IPS DF 6.9 (cell line): ENCODE measurements at regions not wholly inside any gene's neighbourhood (a gene's known extent, or its start where the extent isn't known, plus 50 kb on each side); places are given as distances from the start of the nearest gene placed in this dataset.

Experiments used
- DNase-seq: peaks from one replicate; pipeline ENCODE4 v3.0.0-alpha.2; 2013; ENCODE audit warnings: low read depth, low spot score
- H3K27ac ChIP-seq: one replicate; pipeline ENCODE4 v1.5.1; 2013; ENCODE audit warnings: low read length, control low read depth
- H3K27me3 ChIP-seq: 2 replicates; pipeline ENCODE4 v1.6.1; 2013; ENCODE audit warnings: mild to moderate bottlenecking, low read length; ENCODE audit not compliant: control insufficient read depth, insufficient read depth
- H3K36me3 ChIP-seq: 2 replicates; pipeline ENCODE4 v1.6.1; 2013; ENCODE audit warnings: low read length; ENCODE audit not compliant: control insufficient read depth, insufficient read depth
- H3K4me1 ChIP-seq: 2 replicates; pipeline ENCODE4 v1.6.1; 2013; ENCODE audit warnings: low read length; ENCODE audit not compliant: control insufficient read depth, insufficient read depth
- H3K4me3 ChIP-seq: 2 replicates; pipeline ENCODE4 v1.5.1; 2013; ENCODE audit warnings: mild to moderate bottlenecking, low read length
- H3K9me3 ChIP-seq: 2 replicates; pipeline ENCODE4 v1.6.1; 2013; ENCODE audit warnings: low read length, inconsistent platforms; ENCODE audit not compliant: control insufficient read depth, insufficient read depth
- WGBS: extraction: QIAGEN DNeasy Blood & Tissue Kit; methylation state at CpG from one replicate; pipeline ENCODE4 v1.1.7; 2013; ENCODE audit warnings: mixed read lengths, missing lambda C conversion rate; ENCODE audit not compliant: insufficient read length, insufficient coverage; 5-methylcytosine and 5-hydroxymethylcytosine counted together

DNA sequence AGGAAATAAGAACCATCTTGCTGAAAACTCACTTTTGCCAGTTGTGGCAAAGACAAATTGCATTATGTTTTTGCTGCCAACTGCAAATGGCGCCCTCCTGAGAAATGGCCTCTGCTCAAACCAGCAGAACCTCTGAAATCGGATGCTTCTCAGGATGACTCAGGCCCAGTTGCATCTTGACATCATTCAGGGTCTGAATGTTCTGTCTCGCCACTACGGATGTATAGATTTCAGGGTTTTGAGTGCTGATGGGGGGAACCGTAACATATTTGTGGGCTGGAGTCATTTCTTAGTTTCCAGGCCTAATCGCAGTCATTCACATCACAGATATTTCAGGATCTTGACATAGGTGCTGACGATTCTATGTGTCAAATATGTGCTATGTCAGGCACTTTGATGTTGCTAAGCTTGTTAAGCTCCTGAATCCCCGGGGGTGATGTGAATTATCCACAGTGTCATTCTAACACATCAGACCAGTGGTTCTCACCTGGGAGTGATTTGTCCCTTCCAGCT, 207.1 kb downstream of the NFATC2 start:
- Histone ChIP-seq H3K27me3 (no peaks in the 10 kb centered on the region), H3K9me3 (no peaks in the 10 kb centered on the region), H3K4me1 (no peaks in the 10 kb centered on the region), H3K27ac (no peak overlapping the region), H3K36me3 (no peaks in the 10 kb centered on the region), H3K4me3 (no peak overlapping the region)
- WGBS, result no CpG with 5 or more reads among the region's 8 CpGs
- DNase-seq, result no peak

DNA sequence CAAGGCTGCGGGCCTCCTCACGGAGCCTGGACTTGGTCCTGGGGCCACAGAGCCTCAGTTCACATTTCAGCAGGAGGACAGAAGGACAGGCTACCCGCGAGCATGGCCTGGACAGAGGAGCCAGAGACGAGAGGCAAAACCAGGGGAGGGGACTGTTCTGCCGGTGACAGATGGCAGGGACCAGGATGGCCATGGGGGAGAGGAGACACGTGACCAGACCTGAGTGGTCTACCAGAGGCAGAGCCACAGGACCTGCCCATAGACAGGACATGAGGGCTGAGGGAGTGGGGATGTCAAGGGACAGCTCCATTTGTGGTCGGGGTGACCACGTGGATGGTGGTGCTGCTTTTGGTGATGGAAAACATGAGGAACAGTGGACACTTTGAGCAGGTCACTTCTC, 207.9 kb downstream of the NFATC2 start:
- no CpG with 5 or more reads among the region's 9 CpGs for WGBS
- Histone ChIP-seq H3K36me3 (no peaks in the 10 kb centered on the region), H3K27me3 (no peaks in the 10 kb centered on the region), H3K4me1 (no peaks in the 10 kb centered on the region), H3K27ac (no peak overlapping the region), H3K4me3 (no peak overlapping the region), H3K9me3 (no peaks in the 10 kb centered on the region)
- DNase-seq, result no peak

DNA sequence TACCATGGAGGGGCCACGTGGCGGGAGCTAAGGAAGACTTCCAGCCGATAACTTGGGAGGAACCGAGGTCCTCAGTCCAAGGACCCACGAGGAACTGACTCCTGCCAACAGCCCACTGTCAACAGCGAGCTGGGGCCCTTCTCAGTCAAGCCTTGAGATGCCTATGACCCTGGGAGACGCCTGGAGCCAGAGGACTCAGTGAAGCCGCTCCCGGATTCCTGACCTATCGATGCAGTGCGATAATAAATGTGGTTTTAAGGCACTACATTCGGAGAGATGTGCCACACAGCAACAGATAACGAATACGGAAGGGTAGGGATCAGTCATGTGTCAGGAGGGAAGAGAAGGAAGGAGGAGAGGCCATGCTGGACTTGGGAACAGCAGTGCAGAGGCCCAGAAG, 208.5 kb downstream of the NFATC2 start:
- H3K9me3 ChIP-seq, result no peaks in the 10 kb centered on the region
- H3K27me3 ChIP-seq, result no peaks in the 10 kb centered on the region
- no peak for DNase-seq
- no peaks in the 10 kb centered on the region for H3K4me1 ChIP-seq
- H3K27ac ChIP-seq, result no peak overlapping the region
- H3K36me3 ChIP-seq, result no peaks in the 10 kb centered on the region
- no CpG with 5 or more reads among the region's 14 CpGs for WGBS
- H3K4me3 ChIP-seq, result no peak overlapping the region

DNA sequence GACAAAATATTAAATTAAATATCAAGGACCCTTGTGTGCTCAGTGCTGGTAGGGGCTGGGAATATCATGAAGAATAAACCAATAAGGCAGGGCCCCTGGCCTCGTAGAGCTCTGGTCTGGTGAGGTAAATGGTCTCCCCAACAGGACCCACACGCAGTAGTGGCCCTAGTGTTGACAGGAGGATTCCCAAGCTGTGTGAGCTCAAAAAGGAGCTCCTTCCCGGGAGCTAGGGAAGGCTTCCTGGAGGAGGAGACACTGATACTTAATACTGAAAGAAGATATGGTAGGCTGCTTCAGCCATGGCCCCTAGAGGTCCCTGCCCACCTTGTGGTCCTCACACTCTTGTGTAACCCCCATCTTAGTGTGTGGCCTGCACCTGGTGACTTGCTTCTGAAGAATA, 209.1 kb downstream of the NFATC2 start:
- no peaks in the 10 kb centered on the region for H3K36me3 ChIP-seq
- no peaks in the 10 kb centered on the region for H3K9me3 ChIP-seq
- no peak for DNase-seq
- no CpG with 5 or more reads among the region's 3 CpGs for WGBS
- H3K27ac ChIP-seq, result no peak overlapping the region
- H3K27me3 ChIP-seq, result no peaks in the 10 kb centered on the region
- no peaks in the 10 kb centered on the region for H3K4me1 ChIP-seq
- no peak overlapping the region for H3K4me3 ChIP-seq

DNA sequence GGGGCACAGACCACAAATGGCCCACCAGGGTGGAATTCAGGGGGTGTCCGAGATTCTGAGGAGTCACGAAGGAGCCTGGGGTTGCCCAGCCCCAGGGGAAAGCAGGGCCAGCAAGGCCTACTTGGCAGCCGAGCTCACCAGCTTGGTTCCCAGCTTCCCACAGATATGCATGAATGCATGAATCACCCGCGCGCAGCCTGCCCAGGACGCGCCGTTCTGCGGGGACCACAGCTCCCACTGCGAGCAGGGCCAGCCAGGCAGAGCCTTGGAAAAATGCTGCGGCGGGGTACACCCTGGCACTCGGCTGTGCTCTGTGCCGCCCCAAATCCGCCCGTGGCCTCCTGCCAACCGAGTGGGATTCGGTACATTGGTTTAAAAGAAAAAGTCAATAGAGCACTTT, 211.0 kb downstream of the NFATC2 start:
- Histone ChIP-seq H3K36me3 (no peaks in the 10 kb centered on the region), H3K27me3 (no peaks in the 10 kb centered on the region), H3K4me1 (no peaks in the 10 kb centered on the region), H3K9me3 (no peaks in the 10 kb centered on the region), H3K4me3 (no peak overlapping the region), H3K27ac (no peak overlapping the region)
- no CpG with 5 or more reads among the region's 19 CpGs for WGBS
- DNase-seq, result no peak

DNA sequence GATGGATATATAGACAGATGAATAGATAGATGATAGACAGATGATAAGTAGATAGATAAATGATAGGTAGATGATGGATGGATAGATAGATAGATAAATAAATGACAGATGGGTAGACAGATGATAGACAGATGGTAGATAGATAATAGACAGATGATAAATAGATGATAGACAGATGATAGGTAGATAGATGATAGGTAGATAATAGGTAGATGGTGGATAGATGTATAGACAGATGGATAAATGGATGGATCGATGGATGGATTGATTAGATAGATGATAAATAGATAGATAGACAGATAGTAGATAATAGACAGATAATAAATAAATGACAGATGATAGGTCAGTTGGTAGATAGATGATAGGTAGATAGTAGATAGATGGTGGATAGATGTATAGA, 212.7 kb downstream of the NFATC2 start:
- no peak overlapping the region for H3K4me3 ChIP-seq
- no peak for DNase-seq
- H3K27ac ChIP-seq, result no peak overlapping the region

DNA sequence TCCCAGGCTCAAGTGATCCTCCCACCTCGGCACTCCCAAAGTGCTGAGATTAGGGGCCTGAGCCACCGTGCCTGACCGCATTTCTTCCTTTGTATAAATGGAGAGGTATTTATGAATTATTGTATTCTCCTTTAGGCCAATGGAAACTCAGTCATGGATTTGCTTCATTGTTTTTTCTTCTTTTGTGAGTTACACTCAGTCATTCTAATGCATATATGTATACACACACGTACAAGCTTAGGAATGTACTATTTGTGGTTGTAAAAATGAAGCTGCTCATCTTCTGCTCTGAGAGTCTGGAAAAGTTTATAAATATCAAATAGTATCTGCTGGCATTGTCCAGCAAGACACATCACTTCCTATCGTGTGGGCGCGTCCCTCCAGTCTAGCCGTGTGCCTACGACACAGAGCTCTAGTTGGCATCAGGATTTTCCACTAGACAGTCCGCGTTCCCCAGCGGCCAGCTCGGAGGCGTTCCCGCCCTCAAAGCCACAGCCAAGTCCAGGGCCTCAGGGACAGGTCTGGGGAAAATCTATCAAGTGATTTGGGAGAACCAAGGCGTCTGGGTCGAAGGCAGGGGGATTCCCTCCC, 215.2 kb downstream of the NFATC2 start:
- Histone ChIP-seq H3K4me1 (no peaks in the 10 kb centered on the region), H3K4me3 (no peak overlapping the region), H3K27me3 (no peaks in the 10 kb centered on the region), H3K27ac (no peak overlapping the region), H3K9me3 (no peaks in the 10 kb centered on the region), H3K36me3 (no peaks in the 10 kb centered on the region)
- WGBS, result no CpG with 5 or more reads among the region's 17 CpGs
- DNase-seq, result no peak

More for the DNA sequence above, 212.7 kb downstream of the NFATC2 start:
- Histone ChIP-seq H3K4me1 (no peaks in the 10 kb centered on the region), H3K36me3 (no peaks in the 10 kb centered on the region), H3K27me3 (no peaks in the 10 kb centered on the region), H3K9me3 (no peaks in the 10 kb centered on the region)
- WGBS, result 100% methylated on average over 1 of the region's 1 CpG

DNA sequence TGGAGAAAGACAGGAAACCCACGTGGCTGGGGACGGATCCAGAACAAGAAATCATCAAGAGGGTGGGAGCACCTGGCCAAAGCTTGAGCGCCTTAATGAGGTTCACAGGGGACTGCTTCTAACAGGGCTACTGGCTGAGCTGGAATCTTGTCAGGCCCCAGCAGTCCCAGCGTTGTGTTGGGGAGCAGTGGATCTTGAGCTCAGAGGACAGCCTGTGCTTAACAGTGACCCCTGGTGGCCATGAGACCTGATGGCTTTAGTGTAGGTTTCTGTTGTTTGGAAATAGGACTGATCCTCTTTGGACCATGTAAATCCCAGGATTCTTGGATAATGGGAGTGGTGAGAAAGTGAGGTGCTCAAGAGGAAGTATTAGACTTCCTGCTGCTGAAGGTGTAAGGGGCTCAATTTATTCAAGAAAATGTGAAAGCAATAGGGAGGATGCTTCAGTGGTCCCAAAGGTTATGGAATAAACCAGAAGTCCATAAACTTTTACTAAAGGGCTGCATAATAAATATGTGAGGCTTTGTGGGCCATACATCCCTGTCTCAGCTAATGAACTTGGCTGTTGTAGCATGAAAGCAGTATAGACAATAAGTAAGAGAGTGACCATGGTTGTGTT, 216.2 kb downstream of the NFATC2 start:
- no peak for DNase-seq
- no peaks in the 10 kb centered on the region for H3K27me3 ChIP-seq
- no CpG with 5 or more reads among the region's 4 CpGs for WGBS
- H3K9me3 ChIP-seq, result no peaks in the 10 kb centered on the region
- no peaks in the 10 kb centered on the region for H3K36me3 ChIP-seq
- 0 out of 2 replicates have a peak, but pooled peaks cover 1% of the 10 kb centered on the region for H3K4me1 ChIP-seq
- H3K4me3 ChIP-seq, result no peak overlapping the region
- H3K27ac ChIP-seq, result no peak overlapping the region

DNA sequence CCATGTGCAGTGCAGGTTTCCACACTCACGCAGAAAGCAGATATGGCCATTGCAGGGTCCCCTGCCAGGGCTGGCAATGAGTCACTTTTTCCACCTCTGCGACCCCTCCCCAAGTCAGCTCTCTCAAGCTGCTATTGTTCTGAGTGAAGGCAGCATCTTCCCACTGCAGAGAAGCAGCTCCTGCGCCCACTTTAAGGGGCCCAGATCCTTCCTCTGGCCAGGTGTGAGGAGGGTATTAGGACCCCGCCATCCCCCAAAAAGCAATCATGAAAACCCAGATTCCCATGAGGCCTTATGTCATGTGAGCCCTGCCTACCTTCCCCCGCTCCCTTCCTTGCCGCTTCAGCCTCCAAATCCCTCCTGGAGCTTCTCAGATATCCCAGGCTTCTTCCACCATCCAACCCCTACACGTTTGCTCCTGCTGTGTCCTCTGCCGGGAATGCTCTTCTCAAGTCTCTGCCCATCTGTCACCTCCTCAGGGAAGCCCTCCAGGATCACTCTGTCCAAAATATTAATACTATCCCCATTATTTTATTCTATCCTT, 220.3 kb downstream of the NFATC2 start:
- Histone ChIP-seq H3K27me3 (no peaks in the 10 kb centered on the region), H3K9me3 (no peaks in the 10 kb centered on the region), H3K27ac (no peak overlapping the region), H3K4me1 (0 out of 2 replicates have a peak, but pooled peaks cover 1% of the 10 kb centered on the region), H3K36me3 (no peaks in the 10 kb centered on the region), H3K4me3 (no peak overlapping the region)
- no CpG with 5 or more reads among the region's 8 CpGs for WGBS
- no peak for DNase-seq

DNA sequence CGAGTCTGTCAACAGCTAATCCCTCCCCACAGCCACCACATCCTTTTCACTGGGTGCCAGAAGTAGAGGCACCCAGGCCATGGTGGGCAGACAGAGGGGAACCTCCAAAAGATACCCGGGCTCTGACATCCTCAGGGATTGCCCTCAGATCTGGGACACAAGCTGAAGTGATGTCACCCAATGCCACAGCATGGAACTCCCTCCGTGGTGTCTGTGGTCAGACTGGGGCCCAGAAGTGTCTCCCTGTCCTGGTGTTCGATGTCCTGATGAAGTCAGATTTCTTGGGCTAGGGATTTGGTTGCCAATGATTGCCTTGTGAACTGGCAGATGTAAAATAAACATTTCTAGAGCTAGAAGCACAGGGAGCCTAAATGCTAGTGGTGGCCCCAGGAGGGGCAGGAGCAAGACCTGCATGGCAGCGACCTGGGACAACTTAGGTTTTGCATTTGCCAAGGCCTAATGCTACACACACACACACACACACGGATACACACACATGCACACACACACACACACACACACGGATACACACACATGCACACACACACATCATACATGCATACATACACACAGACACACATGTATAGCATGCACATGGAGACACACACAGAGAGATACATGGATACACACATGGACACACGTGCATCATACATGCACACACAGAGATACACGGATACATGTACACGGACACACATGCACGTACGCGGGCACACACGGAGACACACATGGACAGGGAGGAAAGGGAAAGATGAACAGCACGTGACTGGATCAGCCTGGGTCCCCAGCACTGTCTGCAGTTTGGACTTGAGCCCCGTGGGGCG, 221.0 kb downstream of the NFATC2 start:
- Histone ChIP-seq H3K4me1 (0 out of 2 replicates have a peak, but pooled peaks cover 1% of the 10 kb centered on the region), H3K27me3 (no peaks in the 10 kb centered on the region)
- whole genome bisulfite sequencing, result no CpG with 5 or more reads among the region's 17 CpGs

More for the DNA sequence above, 221.0 kb downstream of the NFATC2 start:
- H3K27ac ChIP-seq, result no peak overlapping the region
- no peaks in the 10 kb centered on the region for H3K9me3 ChIP-seq
- no peak for DNase-seq
- no peaks in the 10 kb centered on the region for H3K36me3 ChIP-seq
- H3K4me3 ChIP-seq, result no peak overlapping the region
